ENCODE measurements at regions not wholly inside any gene's neighbourhood (a gene's known extent, or its start where the extent isn't known, plus 50 kb on each side); places are given as distances from the start of the nearest gene placed in this dataset.

- ATAC-seq (ENCODE audit: low FRiP score) = no peak
- DNase-seq = no peak
- no peaks in the 10 kb centered on the region for H3K27me3 ChIP-seq (ENCODE audit: control insufficient read depth in 1 of 2, insufficient read depth in 2 of 2, low read length in 1 of 2)
- H3K9me3 ChIP-seq (ENCODE audit: control insufficient read depth, low read length) = no peaks in the 10 kb centered on the region
- H3K4me1 ChIP-seq (ENCODE audit: control insufficient read depth in 1 of 2, insufficient read depth in 2 of 2, low read length in 2 of 2) = peaks cover 0 to 3% of the 10 kb centered on the region in 2 donors
- 20 to 22% methylated on average over 8 of the region's 8 CpGs for WGBS, 2 donors
- H3K27ac ChIP-seq (ENCODE audit: low read depth in 1 of 2, low read length in 2 of 2) = no peak overlapping the region
- H3K4me3 ChIP-seq (ENCODE audit: low read length in 2 of 2) = no peak overlapping the region
- H3K36me3 ChIP-seq (ENCODE audit: control insufficient read depth in 1 of 2, insufficient read depth in 2 of 2, low read length in 1 of 2) = no peaks in the 10 kb centered on the region
- intact Hi-C loops (cut with DNase I) = no loop called here
These were observed 73.5 kb upstream of the ZFP42 start for GRCh38 chr4:187921946-187922623.

- Histone ChIP-seq H3K27me3 (ENCODE audit: control insufficient read depth in 1 of 2, insufficient read depth in 2 of 2, low read length in 1 of 2) (no peaks in the 10 kb centered on the region), H3K36me3 (ENCODE audit: control insufficient read depth in 1 of 2, insufficient read depth in 2 of 2, low read length in 1 of 2) (no peaks in the 10 kb centered on the region), H3K27ac (ENCODE audit: low read depth in 1 of 2, low read length in 2 of 2) (no peak overlapping the region), H3K4me1 (ENCODE audit: control insufficient read depth in 1 of 2, insufficient read depth in 2 of 2, low read length in 2 of 2) (no peaks in the 10 kb centered on the region), H3K4me3 (ENCODE audit: low read length in 2 of 2) (no peak overlapping the region), H3K9me3 (ENCODE audit: control insufficient read depth, low read length) (no peaks in the 10 kb centered on the region)
- no peak for DNase-seq
- WGBS, 2 donors = 73 to 81% methylated on average over 7 of the region's 7 CpGs
- intact Hi-C loops (cut with DNase I) = no loop called here
- ATAC-seq (ENCODE audit: low FRiP score) = no peak
These were observed 66.5 kb upstream of the ZFP42 start for GRCh38 chr4:187929024-187929423.

GRCh38 chr4:187934766-187935165 is 60.8 kb upstream of the ZFP42 start:
- intact Hi-C loops (cut with DNase I) = no loop called here
- no peaks in the 10 kb centered on the region for H3K4me1 ChIP-seq (ENCODE audit: control insufficient read depth in 1 of 2, insufficient read depth in 2 of 2, low read length in 2 of 2)
- no peak overlapping the region for H3K27ac ChIP-seq (ENCODE audit: low read depth in 1 of 2, low read length in 2 of 2)
- no peak for ATAC-seq (ENCODE audit: low FRiP score)
- no peak for DNase-seq
- WGBS, 2 donors = 33 to 44% methylated on average over 3 of the region's 3 CpGs
- H3K27me3 ChIP-seq (ENCODE audit: control insufficient read depth in 1 of 2, insufficient read depth in 2 of 2, low read length in 1 of 2) = no peaks in the 10 kb centered on the region
- H3K9me3 ChIP-seq (ENCODE audit: control insufficient read depth, low read length) = no peaks in the 10 kb centered on the region
- no peaks in the 10 kb centered on the region for H3K36me3 ChIP-seq (ENCODE audit: control insufficient read depth in 1 of 2, insufficient read depth in 2 of 2, low read length in 1 of 2)
- H3K4me3 ChIP-seq (ENCODE audit: low read length in 2 of 2) = no peak overlapping the region

GRCh38 chr4:187937557-187937956 is 58.0 kb upstream of the ZFP42 start:
- WGBS, 2 donors = 96% methylated on average over 20 to 25 of the region's 25 CpGs
- ATAC-seq (ENCODE audit: low FRiP score) (peak; percentile 49), DNase-seq (no peak)
- no peaks in the 10 kb centered on the region for H3K9me3 ChIP-seq (ENCODE audit: control insufficient read depth, low read length)
- no peaks in the 10 kb centered on the region for H3K4me1 ChIP-seq (ENCODE audit: control insufficient read depth in 1 of 2, insufficient read depth in 2 of 2, low read length in 2 of 2)
- H3K4me3 ChIP-seq (ENCODE audit: low read length in 2 of 2) = no peak overlapping the region
- H3K27ac ChIP-seq (ENCODE audit: low read depth in 1 of 2, low read length in 2 of 2) = no peak overlapping the region
- intact Hi-C loops (cut with DNase I) = no loop called here
- no peaks in the 10 kb centered on the region for H3K27me3 ChIP-seq (ENCODE audit: control insufficient read depth in 1 of 2, insufficient read depth in 2 of 2, low read length in 1 of 2)
- H3K36me3 ChIP-seq (ENCODE audit: control insufficient read depth in 1 of 2, insufficient read depth in 2 of 2, low read length in 1 of 2) = no peaks in the 10 kb centered on the region

GRCh38 chr4:187940299-187940698 is 55.3 kb upstream of the ZFP42 start:
- no peak overlapping the region for H3K4me3 ChIP-seq (ENCODE audit: low read length in 2 of 2)
- H3K27me3 ChIP-seq (ENCODE audit: control insufficient read depth in 1 of 2, insufficient read depth in 2 of 2, low read length in 1 of 2) = no peaks in the 10 kb centered on the region
- 86 to 91% methylated on average over 8 of the region's 8 CpGs for WGBS, 2 donors
- no peaks in the 10 kb centered on the region for H3K9me3 ChIP-seq (ENCODE audit: control insufficient read depth, low read length)
- no peaks in the 10 kb centered on the region for H3K4me1 ChIP-seq (ENCODE audit: control insufficient read depth in 1 of 2, insufficient read depth in 2 of 2, low read length in 2 of 2)
- ATAC-seq (ENCODE audit: low FRiP score) (no peak), DNase-seq (no peak)
- intact Hi-C loops (cut with DNase I) = no loop called here
- H3K36me3 ChIP-seq (ENCODE audit: control insufficient read depth in 1 of 2, insufficient read depth in 2 of 2, low read length in 1 of 2) = no peaks in the 10 kb centered on the region
- H3K27ac ChIP-seq (ENCODE audit: low read depth in 1 of 2, low read length in 2 of 2) = no peak overlapping the region

GRCh38 chr4:187942968-187943367 is 52.6 kb upstream of the ZFP42 start:
- no peak for DNase-seq

GRCh38 chr4:187944179-187944578 is 51.4 kb upstream of the ZFP42 start:
- Histone ChIP-seq H3K27ac (ENCODE audit: low read depth in 1 of 2, low read length in 2 of 2) (no peak overlapping the region), H3K36me3 (ENCODE audit: control insufficient read depth in 1 of 2, insufficient read depth in 2 of 2, low read length in 1 of 2) (no peaks in the 10 kb centered on the region), H3K9me3 (ENCODE audit: control insufficient read depth, low read length) (no peaks in the 10 kb centered on the region), H3K27me3 (ENCODE audit: control insufficient read depth in 1 of 2, insufficient read depth in 2 of 2, low read length in 1 of 2) (no peaks in the 10 kb centered on the region), H3K4me3 (ENCODE audit: low read length in 2 of 2) (no peak overlapping the region), H3K4me1 (ENCODE audit: control insufficient read depth in 1 of 2, insufficient read depth in 2 of 2, low read length in 2 of 2) (no peaks in the 10 kb centered on the region)
- no peak for DNase-seq
- no peak for ATAC-seq (ENCODE audit: low FRiP score)
- WGBS, 2 donors = 86 to 92% methylated on average over 7 of the region's 7 CpGs
- intact Hi-C loops (cut with DNase I) = no loop called here

More at GRCh38 chr4:187942968-187943367, 52.6 kb upstream of the ZFP42 start:
- H3K4me3 ChIP-seq (ENCODE audit: low read length in 2 of 2) = no peak overlapping the region
- no peak for ATAC-seq (ENCODE audit: low FRiP score)
- no peaks in the 10 kb centered on the region for H3K36me3 ChIP-seq (ENCODE audit: control insufficient read depth in 1 of 2, insufficient read depth in 2 of 2, low read length in 1 of 2)
- no peaks in the 10 kb centered on the region for H3K9me3 ChIP-seq (ENCODE audit: control insufficient read depth, low read length)
- no peaks in the 10 kb centered on the region for H3K4me1 ChIP-seq (ENCODE audit: control insufficient read depth in 1 of 2, insufficient read depth in 2 of 2, low read length in 2 of 2)
- 96 to 97% methylated on average over 6 of the region's 6 CpGs for WGBS, 2 donors
- no peak overlapping the region for H3K27ac ChIP-seq (ENCODE audit: low read depth in 1 of 2, low read length in 2 of 2)
- intact Hi-C loops (cut with DNase I) = no loop called here
- H3K27me3 ChIP-seq (ENCODE audit: control insufficient read depth in 1 of 2, insufficient read depth in 2 of 2, low read length in 1 of 2) = no peaks in the 10 kb centered on the region

All from aorta (tissue), 5 donors.